Immature natural killer cell (primary cell): ENCODE measurements at regions not wholly inside any gene's neighbourhood (a gene's known extent, or its start where the extent isn't known, plus 50 kb on each side); places are given as distances from the start of the nearest gene placed in this dataset.

Experiments used
- DNase-seq, 3 donors: peaks; one replicate each; pipeline ENCODE4 v3.0.0; 2022; ENCODE audit warnings: mixed read lengths in 1 of 3
- H3K27ac Mint-ChIP-seq, 6 donors: one replicate each; pipeline ENCODE4 v1.8.0; 2020; ENCODE audit warnings: mixed read lengths in 6 of 6, mild to moderate bottlenecking in 5 of 6, inconsistent platforms in 4 of 6, moderate library complexity in 3 of 6
- H3K27me3 Mint-ChIP-seq, 3 donors: one replicate each; pipeline ENCODE4 v1.8.0; 2020 to 2021; ENCODE audit warnings: low read depth in 3 of 3, mild to moderate bottlenecking in 3 of 3, mixed read lengths in 3 of 3, moderate library complexity in 3 of 3, inconsistent platforms in 1 of 3
- H3K36me3 Mint-ChIP-seq, 3 donors: one replicate each; pipeline ENCODE4 v1.8.0; 2020; ENCODE audit warnings: mixed read lengths in 3 of 3, inconsistent platforms in 2 of 3, mild to moderate bottlenecking in 2 of 3
- H3K4me1 Mint-ChIP-seq, 2 donors: one replicate each; pipeline ENCODE4 v1.8.0; 2020; ENCODE audit warnings: inconsistent platforms in 2 of 2, mild to moderate bottlenecking in 2 of 2, mixed read lengths in 2 of 2, moderate library complexity in 1 of 2
- H3K4me3 Mint-ChIP-seq, 5 donors: one replicate each; pipeline ENCODE4 v1.8.0; 2020; ENCODE audit warnings: mild to moderate bottlenecking in 5 of 5, mixed read lengths in 5 of 5, inconsistent platforms in 3 of 5, moderate library complexity in 3 of 5
- H3K9me3 Mint-ChIP-seq, 6 donors: one replicate each; pipeline ENCODE4 v1.8.0; 2020; ENCODE audit warnings: mild to moderate bottlenecking in 6 of 6, mixed read lengths in 6 of 6, inconsistent platforms in 4 of 6, moderate library complexity in 3 of 6

- Mint-ChIP-seq H3K36me3 (no peaks in the 10 kb centered on the region), H3K9me3 (peaks cover 0 to 2% (median 0%) of the 10 kb centered on the region in 6 donors), H3K4me3 (no peak overlapping the region), H3K27me3 (peaks cover 0 to 3% (median 2%) of the 10 kb centered on the region in 3 donors), H3K4me1 (no peaks in the 10 kb centered on the region), H3K27ac (no peak overlapping the region)
- DNase-seq = no peak
Observed at GRCh38 chr4:41385481-41385880, 128.8 kb downstream of the UCHL1 start.

GRCh38 chr4:41388080-41388479 is 131.4 kb downstream of the UCHL1 start:
- Mint-ChIP-seq H3K27me3 (peaks cover 1 to 2% (median 2%) of the 10 kb centered on the region in 3 donors), H3K4me1 (no peaks in the 10 kb centered on the region), H3K4me3 (no peak overlapping the region)

GRCh38 chr4:41389356-41389755 is 132.6 kb downstream of the UCHL1 start:
- H3K36me3 Mint-ChIP-seq = no peaks in the 10 kb centered on the region
- peaks cover 1 to 2% (median 2%) of the 10 kb centered on the region in 3 donors for H3K27me3 Mint-ChIP-seq
- H3K4me1 Mint-ChIP-seq = no peaks in the 10 kb centered on the region
- H3K27ac Mint-ChIP-seq = no peak overlapping the region
- DNase-seq = no peak
- H3K4me3 Mint-ChIP-seq = no peak overlapping the region
- H3K9me3 Mint-ChIP-seq = peaks cover 0 to 4% (median 0%) of the 10 kb centered on the region in 6 donors

More at GRCh38 chr4:41388080-41388479, 131.4 kb downstream of the UCHL1 start:
- Mint-ChIP-seq H3K27ac (no peak overlapping the region), H3K9me3 (peaks cover 0 to 2% (median 0%) of the 10 kb centered on the region in 6 donors), H3K36me3 (no peaks in the 10 kb centered on the region)
- no peak for DNase-seq

GRCh38 chr4:41390661-41391060 is 133.9 kb downstream of the UCHL1 start:
- Mint-ChIP-seq H3K27me3 (peaks cover 1 to 5% (median 2%) of the 10 kb centered on the region in 3 donors), H3K27ac (no peak overlapping the region), H3K36me3 (no peaks in the 10 kb centered on the region), H3K4me1 (no peaks in the 10 kb centered on the region), H3K9me3 (peaks cover 0 to 4% (median 0%) of the 10 kb centered on the region in 6 donors), H3K4me3 (no peak overlapping the region)
- DNase-seq = no peak

- DNase-seq = no peak
- Mint-ChIP-seq H3K27me3 (peaks cover 1 to 5% (median 2%) of the 10 kb centered on the region in 3 donors), H3K4me1 (no peaks in the 10 kb centered on the region), H3K27ac (no peak overlapping the region), H3K4me3 (no peak overlapping the region), H3K36me3 (no peaks in the 10 kb centered on the region), H3K9me3 (peaks cover 0 to 4% (median 0%) of the 10 kb centered on the region in 6 donors)
Observed at GRCh38 chr4:41391271-41391670, 134.5 kb downstream of the UCHL1 start.

GRCh38 chr4:41394481-41394894 is 137.8 kb downstream of the UCHL1 start:
- Mint-ChIP-seq H3K27me3 (peaks cover 1 to 5% (median 2%) of the 10 kb centered on the region in 3 donors), H3K27ac (no peak overlapping the region), H3K36me3 (no peaks in the 10 kb centered on the region), H3K9me3 (peaks cover 0 to 4% (median 1%) of the 10 kb centered on the region in 6 donors), H3K4me3 (no peak overlapping the region), H3K4me1 (no peaks in the 10 kb centered on the region)
- no peak for DNase-seq

GRCh38 chr4:41396214-41396613 is 139.5 kb downstream of the UCHL1 start:
- no peak overlapping the region for H3K4me3 Mint-ChIP-seq
- no peaks in the 10 kb centered on the region for H3K36me3 Mint-ChIP-seq
- H3K27ac Mint-ChIP-seq = no peak overlapping the region
- peaks cover 0 to 4% (median 1%) of the 10 kb centered on the region in 6 donors for H3K9me3 Mint-ChIP-seq
- H3K4me1 Mint-ChIP-seq = no peaks in the 10 kb centered on the region
- DNase-seq = no peak
- peaks cover 0 to 3% (median 1%) of the 10 kb centered on the region in 3 donors for H3K27me3 Mint-ChIP-seq

GRCh38 chr4:41396869-41397268 is 140.1 kb downstream of the UCHL1 start:
- H3K4me3 Mint-ChIP-seq = no peak overlapping the region
- peaks cover 0 to 4% (median 1%) of the 10 kb centered on the region in 6 donors for H3K9me3 Mint-ChIP-seq
- H3K27me3 Mint-ChIP-seq = peaks cover 0 to 3% (median 1%) of the 10 kb centered on the region in 3 donors
- H3K27ac Mint-ChIP-seq = no peak overlapping the region
- no peaks in the 10 kb centered on the region for H3K36me3 Mint-ChIP-seq
- DNase-seq = no peak
- no peaks in the 10 kb centered on the region for H3K4me1 Mint-ChIP-seq

- Mint-ChIP-seq H3K4me3 (no peak overlapping the region), H3K27me3 (peaks cover 0 to 7% (median 0%) of the 10 kb centered on the region in 3 donors), H3K9me3 (peaks cover 0 to 5% (median 2%) of the 10 kb centered on the region in 6 donors), H3K36me3 (no peaks in the 10 kb centered on the region), H3K4me1 (no peaks in the 10 kb centered on the region), H3K27ac (no peak overlapping the region)
- DNase-seq = no peak
Observed at GRCh38 chr4:41399231-41399630, 138.7 kb upstream of the LIMCH1 start.

- Mint-ChIP-seq H3K27me3 (peaks cover 0 to 4% (median 0%) of the 10 kb centered on the region in 3 donors), H3K36me3 (no peaks in the 10 kb centered on the region), H3K4me1 (no peaks in the 10 kb centered on the region), H3K4me3 (no peak overlapping the region), H3K9me3 (peaks cover 0 to 5% (median 2%) of the 10 kb centered on the region in 6 donors), H3K27ac (no peak overlapping the region)
- no peak for DNase-seq
Observed at GRCh38 chr4:41400296-41400695, 137.7 kb upstream of the LIMCH1 start.

GRCh38 chr4:41405464-41406112 is 132.4 kb upstream of the LIMCH1 start:
- peaks cover 0 to under 1% (median 0%) of the 10 kb centered on the region in 3 donors for H3K36me3 Mint-ChIP-seq
- no peak overlapping the region for H3K4me3 Mint-ChIP-seq
- no peak overlapping the region for H3K27ac Mint-ChIP-seq
- no peaks in the 10 kb centered on the region for H3K4me1 Mint-ChIP-seq
- H3K9me3 Mint-ChIP-seq = peaks cover 0 to 3% (median under 1%) of the 10 kb centered on the region in 6 donors
- peaks cover 0 to 6% (median 0%) of the 10 kb centered on the region in 3 donors for H3K27me3 Mint-ChIP-seq
- no peak for DNase-seq

- Mint-ChIP-seq H3K4me3 (no peak overlapping the region), H3K36me3 (peaks cover 0 to 4% (median 0%) of the 10 kb centered on the region in 3 donors), H3K9me3 (peaks cover 0 to 8% (median under 1%) of the 10 kb centered on the region in 6 donors), H3K27me3 (peaks cover 0 to 6% (median 2%) of the 10 kb centered on the region in 3 donors), H3K4me1 (no peaks in the 10 kb centered on the region), H3K27ac (no peak overlapping the region)
- DNase-seq = no peak
Observed at GRCh38 chr4:41406113-41406516, 131.8 kb upstream of the LIMCH1 start.

GRCh38 chr4:41408150-41408549 is 129.8 kb upstream of the LIMCH1 start:
- Mint-ChIP-seq H3K4me1 (no peaks in the 10 kb centered on the region), H3K27me3 (peaks cover 0 to 6% (median 2%) of the 10 kb centered on the region in 3 donors), H3K27ac (no peak overlapping the region), H3K36me3 (peaks cover 0 to 4% (median 0%) of the 10 kb centered on the region in 3 donors), H3K9me3 (peaks cover 0 to 6% (median 1%) of the 10 kb centered on the region in 6 donors), H3K4me3 (no peak overlapping the region)
- DNase-seq = no peak

- H3K27ac Mint-ChIP-seq = no peak overlapping the region
- H3K4me1 Mint-ChIP-seq = peaks cover 2 to 5% of the 10 kb centered on the region in 2 donors
- peaks cover 0 to 5% (median 2%) of the 10 kb centered on the region in 3 donors for H3K27me3 Mint-ChIP-seq
- peaks cover 0 to 5% (median under 1%) of the 10 kb centered on the region in 6 donors for H3K9me3 Mint-ChIP-seq
- DNase-seq = no peak
- H3K4me3 Mint-ChIP-seq = no peak overlapping the region
- peaks cover 0 to 4% (median 0%) of the 10 kb centered on the region in 3 donors for H3K36me3 Mint-ChIP-seq
Observed at GRCh38 chr4:41408859-41409593, 128.9 kb upstream of the LIMCH1 start.
